Upper lobe of left lung (tissue), 6 donors: ENCODE measurements at regions not wholly inside any gene's neighbourhood (a gene's known extent, or its start where the extent isn't known, plus 50 kb on each side); places are given as distances from the start of the nearest gene placed in this dataset.

Experiments
- ATAC-seq, 2 donors: fragments of 200-7000 bp; cut with Tn5 transposase; one replicate each; pipeline ENCODE4 v1.9.1; 2022; ENCODE audit warnings: mild to moderate bottlenecking in 2 of 2, moderate library complexity in 2 of 2; ENCODE audit not compliant: low FRiP score in 2 of 2
- DNase-seq, 2 donors: peaks; one replicate each; pipeline ENCODE4 v3.0.0-alpha.2; 2019 to 2020
- H3K27ac ChIP-seq, 4 donors: fragments of 200-600 bp; sonication (generic); one replicate each; pipeline ENCODE4 v1.5.1; 2016 to 2019
- H3K27me3 ChIP-seq, 4 donors: fragments of 200-600 bp; sonication (generic); one replicate each; pipeline ENCODE4 v1.5.1; 2017 to 2019
- H3K36me3 ChIP-seq, 4 donors: fragments of 200-600 bp; sonication (generic); one replicate each; pipeline ENCODE4 v1.5.1; 2016 to 2019
- H3K4me1 ChIP-seq, 4 donors: fragments of 200-600 bp; sonication (generic); one replicate each; pipeline ENCODE4 v1.5.1; 2018 to 2019
- H3K4me3 ChIP-seq, 4 donors: fragments of 200-600 bp; sonication (generic); one replicate each; pipeline ENCODE4 v1.5.1; 2017 to 2019; ENCODE audit warnings: mild to moderate bottlenecking in 2 of 4, moderate library complexity in 1 of 4
- H3K9me3 ChIP-seq, 4 donors: fragments of 200-600 bp; sonication (generic); one replicate each; pipeline ENCODE4 v1.5.1; 2018 to 2019
- EP300 ChIP-seq, 4 donors: sonication (generic); formaldehyde crosslinking; IDR thresholded peaks; one replicate each; pipeline ENCODE4 v1.5.1; 2017; ENCODE audit warnings: antibody characterized with exemption in 4 of 4, control low read depth in 2 of 4
- POLR2A ChIP-seq, 4 donors: fragments of 450-650 bp; IDR thresholded peaks; one replicate each; pipeline ENCODE4 v1.5.1; 2016 to 2017; ENCODE audit warnings: antibody characterized with exemption in 4 of 4, mild to moderate bottlenecking in 2 of 4
- POLR2AphosphoS5 ChIP-seq, 2 donors: sonication (generic); formaldehyde crosslinking; IDR thresholded peaks; one replicate each; pipeline ENCODE4 v1.5.1; 2017; ENCODE audit warnings: antibody characterized with exemption in 2 of 2
- WGBS, 2 donors: methylation state at CpG; one replicate each; pipeline ENCODE4 v1.1.5; 2017 to 2018; 5-methylcytosine and 5-hydroxymethylcytosine counted together
- TF ChIP-seq, protein P1 (sequence below), 6 experiments: fragments of 450-650 bp in 4 of 6; fragments of 200-600 bp in 2 of 6; sonication (generic) in 2 of 6; IDR thresholded peaks; one replicate each; pipeline ENCODE4 v1.5.1; 2016 to 2019; ENCODE audit warnings: antibody characterized with exemption in 6 of 6
- donor health status: DM: no; HTN: no; CAD: no; lungs with moderate emphysema.
- donor health status: DM: no; HTN: yes; CAD: no; lungs with severe emphysema.

DNA sequence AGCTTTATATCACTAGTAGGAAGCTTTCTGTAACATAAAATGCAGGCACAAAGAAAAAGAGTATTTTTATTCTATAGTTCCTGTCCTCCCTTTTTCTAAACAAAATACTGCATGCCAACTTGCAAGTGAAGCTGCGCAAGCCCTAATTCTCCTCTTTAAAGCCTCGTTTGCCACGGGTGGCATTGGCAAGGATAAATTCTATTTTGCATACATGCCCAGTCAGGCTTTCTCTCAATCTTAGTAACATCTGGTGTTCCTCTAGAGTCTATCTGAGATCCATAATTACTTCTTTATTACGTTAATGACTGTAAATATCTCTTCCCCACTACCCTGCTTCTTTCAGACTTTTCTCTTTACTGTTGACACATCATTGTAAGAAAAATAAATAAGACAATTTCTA lies 97.1 kb upstream of the DAAM1 start:
- DNase-seq, result no peak
- 77 to 79% methylated on average over 4 of the region's 4 CpGs for WGBS, 2 donors

DNA sequence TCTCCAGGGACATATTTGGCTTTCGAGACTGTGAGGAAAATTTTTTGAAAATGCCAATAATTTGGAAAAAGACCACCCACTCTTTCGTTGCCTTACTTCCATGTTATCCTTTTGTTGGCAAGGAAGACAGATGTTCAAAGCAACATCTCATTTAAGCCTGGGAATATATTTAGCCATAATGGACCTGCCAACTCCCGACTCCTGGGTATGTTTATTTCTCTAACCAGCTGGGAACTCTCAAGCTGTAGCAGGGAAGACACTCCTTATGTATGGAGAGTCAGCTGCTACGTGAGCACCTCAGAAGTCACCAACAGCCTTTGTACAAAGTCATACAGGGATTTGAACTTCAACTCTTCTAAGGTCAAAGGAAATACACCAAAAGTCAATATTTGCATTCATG lies 96.5 kb upstream of the DAAM1 start:
- no peaks in the 10 kb centered on the region for H3K36me3 ChIP-seq
- 59 to 61% methylated on average over 4 of the region's 4 CpGs for WGBS, 2 donors
- TF ChIP-seq, protein P1, sequence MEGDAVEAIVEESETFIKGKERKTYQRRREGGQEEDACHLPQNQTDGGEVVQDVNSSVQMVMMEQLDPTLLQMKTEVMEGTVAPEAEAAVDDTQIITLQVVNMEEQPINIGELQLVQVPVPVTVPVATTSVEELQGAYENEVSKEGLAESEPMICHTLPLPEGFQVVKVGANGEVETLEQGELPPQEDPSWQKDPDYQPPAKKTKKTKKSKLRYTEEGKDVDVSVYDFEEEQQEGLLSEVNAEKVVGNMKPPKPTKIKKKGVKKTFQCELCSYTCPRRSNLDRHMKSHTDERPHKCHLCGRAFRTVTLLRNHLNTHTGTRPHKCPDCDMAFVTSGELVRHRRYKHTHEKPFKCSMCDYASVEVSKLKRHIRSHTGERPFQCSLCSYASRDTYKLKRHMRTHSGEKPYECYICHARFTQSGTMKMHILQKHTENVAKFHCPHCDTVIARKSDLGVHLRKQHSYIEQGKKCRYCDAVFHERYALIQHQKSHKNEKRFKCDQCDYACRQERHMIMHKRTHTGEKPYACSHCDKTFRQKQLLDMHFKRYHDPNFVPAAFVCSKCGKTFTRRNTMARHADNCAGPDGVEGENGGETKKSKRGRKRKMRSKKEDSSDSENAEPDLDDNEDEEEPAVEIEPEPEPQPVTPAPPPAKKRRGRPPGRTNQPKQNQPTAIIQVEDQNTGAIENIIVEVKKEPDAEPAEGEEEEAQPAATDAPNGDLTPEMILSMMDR (IDR thresholded peaks at IDR 0.05), result no peak
- TF ChIP-seq POLR2AphosphoS5 (IDR thresholded peaks at IDR 0.05) (no peak), EP300 (IDR thresholded peaks at IDR 0.05) (no peak), POLR2A (IDR thresholded peaks at IDR 0.05) (no peak)
- no peaks in the 10 kb centered on the region for H3K4me1 ChIP-seq
- H3K27ac ChIP-seq, result no peak overlapping the region
- DNase-seq, result no peak
- H3K9me3 ChIP-seq, result no peaks in the 10 kb centered on the region
- H3K4me3 ChIP-seq, result no peak overlapping the region
- ATAC-seq, result no peak
- H3K27me3 ChIP-seq, result no peaks in the 10 kb centered on the region

More for the DNA sequence above, 97.1 kb upstream of the DAAM1 start:
- Histone ChIP-seq H3K36me3 (no peaks in the 10 kb centered on the region), H3K4me1 (no peaks in the 10 kb centered on the region), H3K4me3 (no peak overlapping the region), H3K27me3 (no peaks in the 10 kb centered on the region), H3K27ac (no peak overlapping the region), H3K9me3 (no peaks in the 10 kb centered on the region)
- no peak for ATAC-seq
- TF ChIP-seq POLR2AphosphoS5 (IDR thresholded peaks at IDR 0.05), result no peak
- TF ChIP-seq, protein P1 (IDR thresholded peaks at IDR 0.05), result no peak
- no peak for TF ChIP-seq EP300 (IDR thresholded peaks at IDR 0.05)
- TF ChIP-seq POLR2A (IDR thresholded peaks at IDR 0.05), result no peak

DNA sequence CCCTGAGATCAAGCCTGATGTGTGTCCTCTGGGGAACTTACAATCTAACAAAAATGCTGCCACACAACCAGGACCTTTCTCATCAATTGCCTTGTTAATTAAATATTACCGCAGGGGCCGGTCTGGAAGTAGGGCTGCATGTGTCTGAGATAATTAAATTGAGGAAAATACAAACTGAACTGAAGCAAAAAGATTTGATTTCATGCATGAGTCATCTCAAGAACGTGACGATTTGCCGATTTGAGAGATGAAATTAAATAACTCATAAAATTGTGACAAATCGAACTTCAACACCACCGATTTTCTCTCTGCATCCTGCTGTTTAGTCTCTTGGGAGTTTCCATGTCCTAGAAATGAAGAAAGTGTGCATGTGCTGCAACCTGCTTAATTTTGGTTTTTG lies 94.6 kb upstream of the DAAM1 start:
- Histone ChIP-seq H3K9me3 (no peaks in the 10 kb centered on the region), H3K27ac (no peak overlapping the region), H3K4me3 (no peak overlapping the region), H3K36me3 (no peaks in the 10 kb centered on the region), H3K4me1 (no peaks in the 10 kb centered on the region), H3K27me3 (no peaks in the 10 kb centered on the region)
- WGBS, 2 donors, result 90 to 94% methylated on average over 7 of the region's 7 CpGs
- no peak for ATAC-seq
- no peak for DNase-seq
- no peak for TF ChIP-seq EP300 (IDR thresholded peaks at IDR 0.05)

DNA sequence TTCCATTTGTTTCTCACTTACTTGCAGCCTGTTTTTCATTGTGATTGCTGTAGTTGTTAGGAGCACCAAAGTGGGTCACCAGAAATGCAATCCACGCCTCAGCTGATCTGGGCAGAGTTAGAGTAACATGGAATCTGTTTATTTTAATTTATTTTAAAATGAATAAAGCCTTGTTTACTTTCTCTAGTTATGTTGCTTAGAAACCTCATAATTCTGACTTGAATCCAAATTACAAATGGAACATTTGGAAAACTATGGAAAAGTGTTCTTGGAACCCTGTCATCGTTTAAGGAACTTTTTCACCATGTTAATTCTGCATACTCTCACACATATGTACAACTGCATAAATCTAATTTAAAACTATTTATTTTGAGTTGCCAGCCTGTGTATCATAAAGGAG lies 92.2 kb upstream of the DAAM1 start:
- TF ChIP-seq EP300 (IDR thresholded peaks at IDR 0.05) (no peak), POLR2A (IDR thresholded peaks at IDR 0.05) (no peak), POLR2AphosphoS5 (IDR thresholded peaks at IDR 0.05) (no peak)
- TF ChIP-seq, protein P1 (IDR thresholded peaks at IDR 0.05), result no peak
- WGBS, 2 donors, result 26 to 38% methylated on average over 2 of the region's 2 CpGs

DNA sequence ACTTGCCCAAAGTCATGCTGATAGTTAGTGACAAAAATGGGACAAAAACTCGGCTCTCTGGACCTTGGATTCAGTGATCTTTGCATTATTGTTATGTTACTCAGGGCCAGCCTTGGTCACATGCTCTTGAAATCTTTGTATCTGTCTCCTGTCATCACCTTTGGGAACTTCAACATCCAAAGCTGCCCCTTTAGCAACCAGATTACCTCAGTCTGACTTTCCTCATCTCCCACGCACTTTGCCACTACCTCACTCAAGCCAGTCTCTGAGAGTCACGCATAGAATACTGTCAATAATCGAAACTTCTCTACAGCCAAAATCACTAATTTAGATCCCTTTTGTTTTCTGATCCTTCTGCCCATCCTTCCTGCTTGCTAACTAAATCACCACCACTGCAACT lies 90.8 kb upstream of the DAAM1 start:
- H3K9me3 ChIP-seq, result no peaks in the 10 kb centered on the region
- no peak for TF ChIP-seq POLR2AphosphoS5 (IDR thresholded peaks at IDR 0.05)
- TF ChIP-seq EP300 (IDR thresholded peaks at IDR 0.05), result no peak
- no peak for TF ChIP-seq POLR2A (IDR thresholded peaks at IDR 0.05)
- TF ChIP-seq, protein P1 (IDR thresholded peaks at IDR 0.05), result no peak
- no peak for DNase-seq
- WGBS, 2 donors, result 79 to 82% methylated on average over 4 of the region's 4 CpGs
- no peaks in the 10 kb centered on the region for H3K36me3 ChIP-seq
- no peaks in the 10 kb centered on the region for H3K27me3 ChIP-seq
- no peaks in the 10 kb centered on the region for H3K4me1 ChIP-seq
- no peak overlapping the region for H3K27ac ChIP-seq
- H3K4me3 ChIP-seq, result no peak overlapping the region
- no peak for ATAC-seq

More for the DNA sequence above, 92.2 kb upstream of the DAAM1 start:
- Histone ChIP-seq H3K36me3 (no peaks in the 10 kb centered on the region), H3K9me3 (no peaks in the 10 kb centered on the region), H3K4me3 (no peak overlapping the region), H3K27me3 (no peaks in the 10 kb centered on the region), H3K27ac (no peak overlapping the region), H3K4me1 (no peaks in the 10 kb centered on the region)
- no peak for DNase-seq
- no peak for ATAC-seq
